Heart left ventricle (tissue), 16 donors: ENCODE measurements at regions not wholly inside any gene's neighbourhood (a gene's known extent, or its start where the extent isn't known, plus 50 kb on each side); places are given as distances from the start of the nearest gene placed in this dataset.

ENCODE experiments used
- ATAC-seq, 4 donors: fragments of 200-7000 bp; cut with Tn5 transposase; one replicate each; pipeline ENCODE4 v1.9.1; 2020 to 2022; ENCODE audit warnings: moderate library complexity in 4 of 4, mild to moderate bottlenecking in 3 of 4, moderate number of reproducible peaks in 1 of 4
- DNase-seq, 5 donors: peaks; one replicate each; pipeline ENCODE4 v3.0.0-alpha.2; 2020
- H3K27ac ChIP-seq, 12 donors: fragments of 200-600 bp; sonication (generic) in 4 of 12; one replicate each; pipeline versions ENCODE4 v1.5.0 to v1.8.0; 2016 to 2022; ENCODE audit warnings: mild to moderate bottlenecking in 2 of 12
- H3K27me3 ChIP-seq, 9 donors: fragments of 200-600 bp; sonication (generic) in 2 of 9; one replicate each; pipeline versions ENCODE4 v1.5.1 to v1.8.0; 2016 to 2022; ENCODE audit warnings: mild to moderate bottlenecking in 3 of 9
- H3K36me3 ChIP-seq, 9 donors: fragments of 200-600 bp; sonication (generic) in 2 of 9; one replicate each; pipeline versions ENCODE4 v1.5.0 to v1.8.0; 2018 to 2022; ENCODE audit warnings: mild to moderate bottlenecking in 2 of 9
- H3K4me1 ChIP-seq, 12 donors: fragments of 200-600 bp; sonication (generic) in 4 of 12; one replicate each; pipeline versions ENCODE4 v1.5.0 to v1.8.0; 2016 to 2022; ENCODE audit warnings: mild to moderate bottlenecking in 3 of 12
- H3K4me3 ChIP-seq, 12 donors: fragments of 200-600 bp; sonication (generic) in 4 of 12; one replicate each; pipeline versions ENCODE4 v1.5.0 to v1.8.0; 2017 to 2022; ENCODE audit warnings: mild to moderate bottlenecking in 9 of 12, moderate library complexity in 4 of 12
- H3K9me3 ChIP-seq, 12 donors: fragments of 200-600 bp; sonication (generic) in 4 of 12; one replicate each; pipeline versions ENCODE4 v1.5.0 to v1.8.0; 2016 to 2022; ENCODE audit warnings: mild to moderate bottlenecking in 1 of 12
- CTCF ChIP-seq, 12 donors: fragments of 200-600 bp; sonication (generic) in 4 of 12; IDR thresholded peaks; one replicate each; pipeline versions ENCODE4 v1.5.0 to v1.8.0; 2018 to 2022; ENCODE audit warnings: antibody characterized with exemption in 12 of 12, mild to moderate bottlenecking in 5 of 12
- POLR2A ChIP-seq, 2 donors: fragments of 450-650 bp; IDR thresholded peaks; one replicate each; pipeline ENCODE4 v1.6.1; 2017; ENCODE audit warnings: antibody characterized with exemption in 2 of 2, mild to moderate bottlenecking in 2 of 2, moderate library complexity in 2 of 2
- WGBS, 4 donors: extraction: QIAGEN DNeasy Blood & Tissue Kit in 2 of 4; methylation state at CpG; one replicate each; pipeline versions ENCODE4 v1.1.5 to v1.1.7; 2013 to 2018; 5-methylcytosine and 5-hydroxymethylcytosine counted together
- intact Hi-C, 10 donors: fragments of 100-400 bp; cut with DNase I; formaldehyde crosslinking; loops; one replicate each; pipeline versions ENCODE4 v1.11.1 to v1.14.2; 2022
- donor health status: ischemic (EF 13 %, LVEDD 7.1; RV severe dilation, severe dysfunction).
- donor health status: healthy with polysubstance abuse.
- donor health status: DM: no; HTN: yes; CAD: no.
- donor health status: DM: no; HTN: no; CAD: no.
- donor health status: ischemic (EF 25% LVEDD 6.9; RV normal size, moderate dysfunction).
- donor health status: ischemic (EF 25% LVEDD 5.7; RV mildly dilated, moderate dysfunction).
- donor health status: healthy.
- donor health status: DM: yes; HTN: yes; CAD: no.
- donor health status: ischemic (EF 35%, LVEDD 5.7; RV mildly dilated, moderate dysfunction).
- donor health status: nonischemic (EF 11% LVEDD 7.7; RV severe dilation, severe dysfunction).
- donor health status: DM: yes; HTN: yes; CAD: no.
- donor health status: PGD.
- donor health status: ischemic (EF 29% LVEDD 5.4; RV normal size, mild dysfunction).
- donor health status: nonischemic (EF 23%, LVEDD 6.1; RV moderate dilation, normal function).

GRCh38 chr4:45638641-45639040 lies 485.2 kb downstream of the GABRG1 start:
- TF ChIP-seq POLR2A (IDR thresholded peaks at IDR 0.05): no peak
- TF ChIP-seq CTCF (IDR thresholded peaks at IDR 0.05): no peak
- no peaks in the 10 kb centered on the region for H3K4me1 ChIP-seq
- ATAC-seq: no peak
- no peak overlapping the region for H3K4me3 ChIP-seq
- 72 to 78% (median 74%) methylated on average over 3 of the region's 3 CpGs for WGBS, 4 donors
- H3K27me3 ChIP-seq: no peaks in the 10 kb centered on the region
- no peak for DNase-seq
- peaks cover 0 to 4% (median 0%) of the 10 kb centered on the region in 12 donors for H3K9me3 ChIP-seq
- H3K36me3 ChIP-seq: no peaks in the 10 kb centered on the region
- H3K27ac ChIP-seq: no peak overlapping the region
- intact Hi-C loops: no loop called here

GRCh38 chr4:45636175-45636574 lies 487.7 kb downstream of the GABRG1 start:
- intact Hi-C loops: no loop called here
- Histone ChIP-seq H3K36me3 (no peaks in the 10 kb centered on the region), H3K27ac (no peak overlapping the region), H3K4me1 (no peaks in the 10 kb centered on the region), H3K4me3 (no peak overlapping the region), H3K9me3 (peaks cover 0 to 4% (median 0%) of the 10 kb centered on the region in 12 donors), H3K27me3 (no peaks in the 10 kb centered on the region)
- no peak for ATAC-seq
- DNase-seq: no peak
- no peak for TF ChIP-seq CTCF (IDR thresholded peaks at IDR 0.05)
- no peak for TF ChIP-seq POLR2A (IDR thresholded peaks at IDR 0.05)
- 57 to 76% (median 72%) methylated on average over 1 of the region's 1 CpG for WGBS, 4 donors

- WGBS, 4 donors: 33 to 69% (median 53%) methylated on average over 1 to 2 of the region's 2 CpGs
- Histone ChIP-seq H3K9me3 (peaks cover 0 to 5% (median 0%) of the 10 kb centered on the region in 12 donors), H3K27ac (no peak overlapping the region), H3K36me3 (no peaks in the 10 kb centered on the region), H3K4me3 (no peak overlapping the region), H3K4me1 (no peaks in the 10 kb centered on the region), H3K27me3 (no peaks in the 10 kb centered on the region)
- intact Hi-C loops: no loop called here
- DNase-seq: no peak
- ATAC-seq: peak in 2 of 4 donors; percentile 18 to 45
- TF ChIP-seq POLR2A (IDR thresholded peaks at IDR 0.05) (no peak), CTCF (IDR thresholded peaks at IDR 0.05) (peak in 1 of 12 donors; percentile 9)
Observed at GRCh38 chr4:45629717-45630116, 494.1 kb downstream of the GABRG1 start.

GRCh38 chr4:45621971-45622370 lies 501.9 kb downstream of the GABRG1 start:
- Histone ChIP-seq H3K4me1 (no peaks in the 10 kb centered on the region), H3K36me3 (no peaks in the 10 kb centered on the region), H3K9me3 (no peaks in the 10 kb centered on the region), H3K27ac (no peak overlapping the region), H3K27me3 (no peaks in the 10 kb centered on the region), H3K4me3 (no peak overlapping the region)
- ATAC-seq (no peak), DNase-seq (no peak)
- no peak for TF ChIP-seq CTCF (IDR thresholded peaks at IDR 0.05)
- TF ChIP-seq POLR2A (IDR thresholded peaks at IDR 0.05): no peak
- intact Hi-C loops: no loop called here
- WGBS, 4 donors: 73 to 83% (median 76%) methylated on average over 2 of the region's 2 CpGs
